GM19023 (cell line): ENCODE measurements at regions not wholly inside any gene's neighbourhood (a gene's known extent, or its start where the extent isn't known, plus 50 kb on each side); places are given as distances from the start of the nearest gene placed in this dataset.
A peak's percentile ranks its signal among the peaks of the same experiment; 100 is the strongest.
"Not testable (repeated sequence)": the region's sequence is repeated elsewhere in the genome, so short reads cannot be mapped to it uniquely, and the experiment has no call there.

Experiments
- ATAC-seq: cut with Tn5 transposase; IDR thresholded peaks from one replicate; pipeline ENCODE4 v1.9.1; 2021; ENCODE audit warnings: mild to moderate bottlenecking, moderate library complexity; ENCODE audit not compliant: unreplicated experiment

DNA sequence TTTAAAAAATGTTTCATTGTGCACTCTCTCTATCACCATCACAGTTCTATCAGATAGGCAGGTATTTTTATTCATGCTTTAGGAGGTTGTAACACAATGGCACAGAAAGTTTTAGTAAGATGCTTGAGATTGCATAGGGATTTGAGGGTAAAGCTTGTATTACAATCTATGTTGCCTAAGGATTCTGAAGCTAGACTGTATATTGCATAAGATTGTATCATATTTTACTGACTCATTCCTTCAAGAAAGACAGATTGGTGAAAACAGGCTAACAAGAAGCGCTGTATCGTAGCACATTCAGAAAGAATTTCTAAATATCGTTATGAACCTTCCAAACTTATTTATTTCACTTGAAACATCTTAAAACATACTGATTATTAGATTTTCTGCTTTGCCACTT lies 577.7 kb downstream of the EBF1 start:
- ATAC-seq, result no peak

DNA sequence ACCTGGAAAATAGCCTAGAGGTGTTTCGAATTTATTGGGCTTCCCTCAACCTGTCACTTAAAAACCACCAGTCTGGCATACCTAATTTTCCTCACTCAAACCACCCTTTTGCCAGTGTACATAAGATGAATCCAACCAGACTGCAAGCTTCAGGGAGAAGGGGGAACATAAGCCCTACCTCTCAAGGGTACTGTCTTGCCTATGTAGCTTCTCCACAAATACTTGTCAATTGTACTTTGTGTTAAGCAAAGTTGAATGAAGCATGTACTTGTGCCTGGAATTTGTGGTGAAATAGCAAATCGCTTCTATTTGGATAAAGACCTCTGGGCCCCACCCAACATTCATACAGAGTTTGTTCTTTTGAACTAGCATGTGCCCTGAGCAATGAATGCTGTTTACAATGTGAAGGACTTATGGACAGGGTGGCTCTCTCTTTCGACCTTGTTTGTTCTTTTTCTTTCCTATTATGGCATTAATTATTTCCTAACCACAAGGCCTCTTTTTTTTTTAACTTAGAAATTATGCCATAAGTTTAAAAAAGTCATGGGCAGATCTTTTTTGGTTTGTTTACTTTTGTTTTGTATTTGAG lies 580.2 kb downstream of the EBF1 start:
- no peak for ATAC-seq

- ATAC-seq, result no peak
Measured at GRCh38 chr5:158516521-158516920, 583.2 kb downstream of the EBF1 start.

GRCh38 chr5:158514986-158515359 lies 584.7 kb downstream of the EBF1 start:
- no peak for ATAC-seq

GRCh38 chr5:158514319-158514985 lies 585.3 kb downstream of the EBF1 start:
- no peak for ATAC-seq

GRCh38 chr5:158513490-158514318 lies 586.0 kb downstream of the EBF1 start:
- no peak for ATAC-seq

GRCh38 chr5:158511454-158511853 lies 588.3 kb downstream of the EBF1 start:
- ATAC-seq, result peak; percentile 87

DNA sequence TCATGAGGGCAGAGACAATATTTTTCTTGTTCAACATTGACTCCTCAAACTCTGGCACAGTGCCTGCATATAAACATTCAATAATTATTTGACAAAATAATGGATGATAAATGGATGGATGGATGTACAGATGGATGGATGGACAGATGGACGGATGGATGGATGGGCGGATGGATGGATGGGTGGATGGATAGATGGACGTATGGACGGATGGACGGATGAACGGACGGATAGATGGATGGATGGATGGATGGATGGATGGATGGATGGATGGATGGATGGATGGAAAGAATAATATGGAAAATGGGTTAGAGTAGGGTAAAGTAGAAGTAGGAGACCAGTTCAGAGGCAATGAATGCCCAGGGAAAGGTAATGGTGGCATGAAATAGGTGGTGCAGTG lies 589.2 kb downstream of the EBF1 start:
- no peak for ATAC-seq

GRCh38 chr5:158506648-158507047 lies 593.1 kb downstream of the EBF1 start:
- no peak for ATAC-seq

GRCh38 chr5:158502686-158503085 lies 597.0 kb downstream of the EBF1 start:
- no peak for ATAC-seq

DNA sequence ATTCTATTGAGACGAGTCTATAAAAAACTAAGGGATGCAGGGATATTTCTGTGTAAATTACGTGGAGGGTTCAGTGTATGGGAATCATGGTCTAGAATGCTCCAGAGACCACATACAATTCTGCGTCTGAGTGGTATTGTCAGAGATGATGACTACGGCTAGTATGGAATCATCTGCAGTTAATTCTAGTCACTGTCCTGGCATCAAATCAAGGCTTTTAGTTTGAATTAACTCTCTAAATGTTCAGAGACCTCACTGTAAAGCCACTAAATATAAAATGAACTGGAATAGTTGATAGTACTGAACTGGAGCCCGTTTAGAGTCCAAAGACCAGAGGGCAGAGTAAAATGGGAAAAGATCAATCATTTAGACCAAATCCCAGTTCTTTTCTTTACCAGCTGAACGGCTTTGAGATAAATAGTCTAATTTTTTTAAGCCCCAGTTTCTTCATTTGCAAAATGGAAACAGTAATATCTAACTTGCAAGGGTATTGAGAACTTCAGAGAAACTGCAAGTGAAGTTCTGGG lies 599.8 kb downstream of the EBF1 start:
- ATAC-seq, result no peak

DNA sequence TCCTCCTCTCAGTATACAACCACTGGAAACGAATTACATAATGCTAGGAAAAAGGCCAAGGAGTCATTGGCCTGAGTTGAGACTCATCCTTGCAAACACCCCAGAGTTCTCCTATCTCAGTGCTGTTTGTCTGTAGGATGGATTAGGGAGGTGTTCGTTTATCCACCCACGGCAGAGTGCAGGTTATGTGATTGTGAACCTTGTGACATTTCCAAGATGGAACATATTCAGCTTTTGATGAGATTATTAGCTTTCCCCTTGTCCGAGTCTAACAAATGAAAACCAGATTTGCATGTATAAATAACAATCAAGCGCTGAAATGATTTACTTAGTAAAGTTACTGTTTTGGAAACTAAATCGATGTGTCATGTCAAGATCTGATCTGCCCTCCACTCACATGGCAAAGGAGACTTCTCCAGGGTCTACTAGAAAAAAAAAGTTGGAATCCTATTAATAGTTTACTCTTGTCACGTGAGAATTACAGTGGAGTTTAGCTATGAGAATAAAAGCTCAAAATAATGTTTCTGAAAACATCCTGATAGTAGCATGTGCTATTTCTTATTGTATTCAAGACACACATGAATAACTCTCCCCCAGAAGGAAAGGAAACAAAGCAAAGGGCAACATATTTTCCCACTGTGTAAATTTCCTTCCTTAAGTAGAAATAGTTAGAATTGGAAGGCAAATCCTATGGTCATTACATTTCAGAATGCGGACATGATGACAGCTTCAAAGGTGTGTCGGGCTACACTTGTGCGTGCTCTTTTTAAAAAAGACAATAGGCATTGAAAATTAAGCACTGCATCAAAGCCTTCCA lies 600.4 kb downstream of the EBF1 start:
- ATAC-seq, result no peak

GRCh38 chr5:158496624-158497023 lies 603.1 kb downstream of the EBF1 start:
- ATAC-seq, result no peak

GRCh38 chr5:158494541-158494940 lies 605.2 kb downstream of the EBF1 start:
- ATAC-seq, result no peak

- not testable (repeated sequence) for ATAC-seq
Measured at GRCh38 chr5:158494044-158494443, 605.7 kb downstream of the EBF1 start.

GRCh38 chr5:158492841-158493242 lies 606.9 kb downstream of the EBF1 start:
- no peak for ATAC-seq

GRCh38 chr5:158492136-158492535 lies 607.6 kb downstream of the EBF1 start:
- no peak for ATAC-seq

DNA sequence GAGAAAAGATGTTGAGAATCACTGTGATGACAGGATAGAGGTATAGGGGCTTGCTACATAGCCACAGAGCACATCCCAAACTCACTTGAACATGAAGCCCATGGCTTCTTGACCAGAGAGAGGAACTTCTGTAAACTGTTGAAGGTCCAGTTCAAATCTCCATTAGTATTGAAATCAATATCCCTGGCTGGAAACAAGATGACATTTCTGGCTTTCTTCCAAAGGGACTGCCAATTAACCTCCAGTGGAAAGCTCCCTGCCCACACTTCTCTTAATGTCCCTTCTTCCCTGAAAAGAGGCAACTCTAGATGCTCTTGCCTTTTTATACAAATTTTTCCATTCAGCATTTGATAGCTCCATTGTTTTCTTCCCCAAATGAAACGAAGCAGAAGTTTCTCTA lies 612.1 kb downstream of the EBF1 start:
- no peak for ATAC-seq

DNA sequence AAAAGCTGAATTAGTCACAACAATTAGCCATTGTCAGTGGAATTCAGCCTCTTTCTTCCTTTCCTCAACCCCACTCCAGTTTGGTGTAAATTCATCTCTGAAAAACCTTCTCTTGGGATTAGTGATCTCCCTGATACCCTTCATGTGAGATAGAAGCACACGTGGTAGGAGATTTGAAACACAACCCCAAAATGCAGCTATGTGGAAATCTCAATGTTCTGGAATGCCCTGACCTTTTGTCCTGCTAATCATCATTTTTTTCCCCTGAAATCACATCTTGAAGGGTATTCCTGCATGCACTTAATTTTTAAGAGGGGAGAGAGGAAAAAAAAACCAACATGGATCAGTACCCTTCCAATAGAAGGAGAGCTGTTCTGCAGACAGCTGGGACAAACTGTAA lies 612.6 kb downstream of the EBF1 start:
- no peak for ATAC-seq

DNA sequence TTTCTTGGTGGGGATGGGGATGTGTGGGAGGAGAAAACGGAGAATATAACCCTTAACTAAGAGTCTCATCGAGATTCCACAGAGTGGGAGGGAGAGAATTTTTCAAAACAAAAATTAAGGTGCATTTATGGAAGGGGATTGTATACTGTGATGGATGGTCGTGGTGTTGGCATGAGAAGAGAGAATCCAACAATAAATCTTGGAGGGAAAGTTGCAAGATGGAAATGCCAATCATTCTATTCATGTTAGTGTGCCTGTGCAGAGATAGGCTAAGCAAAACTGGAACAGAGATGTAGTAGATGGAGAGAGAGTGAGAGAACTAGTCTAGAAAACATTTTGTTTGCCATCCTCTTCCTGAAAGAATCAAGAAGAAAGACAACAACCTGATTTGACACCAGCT lies 613.1 kb downstream of the EBF1 start:
- no peak for ATAC-seq

DNA sequence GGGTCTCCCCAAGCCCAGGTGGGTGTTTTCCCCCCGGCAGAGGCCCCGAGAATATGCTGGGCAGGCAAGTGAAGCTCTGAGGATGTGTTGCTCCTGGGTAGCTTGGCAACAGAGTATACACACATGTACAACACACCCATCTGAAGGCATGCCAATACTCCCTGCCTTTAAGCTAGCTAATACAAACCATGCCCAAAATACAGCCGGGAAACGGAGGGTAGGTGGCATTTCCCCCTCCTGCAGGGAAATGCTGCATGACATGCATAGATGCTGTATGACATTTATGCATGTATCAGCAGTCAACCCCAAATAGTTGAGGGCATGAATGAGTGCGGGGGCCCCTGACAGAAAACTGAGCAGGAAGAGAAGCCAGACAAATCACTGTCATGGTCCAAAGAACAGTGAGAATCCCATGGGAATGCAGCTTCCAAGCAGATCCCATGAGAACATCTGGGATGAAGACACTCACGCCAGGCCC lies 614.1 kb downstream of the EBF1 start:
- no peak for ATAC-seq
